Loucy (cell line): ENCODE measurements at regions not wholly inside any gene's neighbourhood (a gene's known extent, or its start where the extent isn't known, plus 50 kb on each side); places are given as distances from the start of the nearest gene placed in this dataset.

ENCODE experiments used
- H2AFZ ChIP-seq: fragments of 200-600 bp; sonication (generic); 2 replicates; pipeline ENCODE4 v1.6.0; 2016; ENCODE audit warnings: antibody characterized with exemption, mild to moderate bottlenecking, low read length, moderate library complexity
- H3F3A ChIP-seq: fragments of 200-600 bp; 2 replicates; pipeline ENCODE4 v1.6.0; 2016; ENCODE audit warnings: antibody characterized with exemption, low read depth, mild to moderate bottlenecking
- H3K27me3 ChIP-seq: fragments of 200-600 bp; sonication (generic); 2 replicates; pipeline ENCODE4 v1.6.1; 2014; ENCODE audit warnings: low read length, mild to moderate bottlenecking; ENCODE audit not compliant: insufficient read depth, poor library complexity, severe bottlenecking
- H3K36me3 ChIP-seq: fragments of 200-600 bp; sonication (generic); 2 replicates; pipeline ENCODE4 v1.6.1; 2016; ENCODE audit warnings: low read length; ENCODE audit not compliant: insufficient read depth
- H3K4me1 ChIP-seq: fragments of 200-600 bp; sonication (generic); 2 replicates; pipeline ENCODE4 v1.5.1; 2014; ENCODE audit warnings: low read length, mild to moderate bottlenecking; ENCODE audit not compliant: insufficient read depth, poor library complexity, severe bottlenecking
- H3K4me2 ChIP-seq: fragments of 200-600 bp; sonication (generic); 2 replicates; pipeline ENCODE4 v1.6.0; 2014; ENCODE audit warnings: antibody characterized with exemption, low read length, low read depth, mild to moderate bottlenecking; ENCODE audit not compliant: poor library complexity, severe bottlenecking
- H3K4me3 ChIP-seq: fragments of 200-600 bp; sonication (generic); 2 replicates; pipeline ENCODE4 v1.5.1; 2014; ENCODE audit warnings: low read length, mild to moderate bottlenecking, mixed read lengths; ENCODE audit not compliant: poor library complexity, severe bottlenecking
- H3K79me2 ChIP-seq: fragments of 200-600 bp; sonication (generic); 2 replicates; pipeline ENCODE4 v1.6.1; 2014; ENCODE audit warnings: low read length; ENCODE audit not compliant: insufficient read depth
- H3K9ac ChIP-seq: fragments of 200-600 bp; sonication (generic); 2 replicates; pipeline ENCODE4 v1.6.0; 2014; ENCODE audit warnings: mild to moderate bottlenecking, low read depth, low read length, moderate library complexity; ENCODE audit not compliant: poor library complexity, severe bottlenecking
- H3K9me2 ChIP-seq: fragments of 200-600 bp; sonication (generic); replicated peaks from 2 replicates; pipeline ENCODE4 v1.6.1; 2016; ENCODE audit warnings: low read depth, low read length, mixed read lengths
- H3K9me3 ChIP-seq: fragments of 200-600 bp; sonication (generic); 2 replicates; pipeline ENCODE4 v1.6.1; 2014; ENCODE audit warnings: mild to moderate bottlenecking, antibody characterized with exemption, low read length, low read depth; ENCODE audit not compliant: insufficient read depth
- H4K20me1 ChIP-seq: fragments of 200-600 bp; sonication (generic); 2 replicates; pipeline ENCODE4 v1.6.0; 2014; ENCODE audit warnings: antibody characterized with exemption, low read length, mild to moderate bottlenecking; ENCODE audit not compliant: insufficient read depth, poor library complexity, severe bottlenecking
- CTCF ChIP-seq: fragments of 200-600 bp; sonication (generic); conservative IDR thresholded peaks from 2 replicates; pipeline ENCODE4 v1.5.1; 2014; ENCODE audit warnings: mild to moderate bottlenecking, antibody characterized with exemption, low read length
- EZH2phosphoT487 ChIP-seq: fragments of 200-600 bp; IDR thresholded peaks from 2 replicates; pipeline ENCODE4 v1.6.1; 2018; ENCODE audit warnings: antibody characterized with exemption, mild to moderate bottlenecking, moderate library complexity, borderline replicate concordance

- TF ChIP-seq EZH2phosphoT487 (no peak), CTCF (no peak)
- Histone ChIP-seq H3K9me3 (no peaks in the 10 kb centered on the region), H3K9me2 (no peaks in the 10 kb centered on the region), H3K4me2 (no peak overlapping the region), H3K4me1 (no peaks in the 10 kb centered on the region), H3K36me3 (no peaks in the 10 kb centered on the region), H3K27me3 (peaks cover 4% of the 10 kb centered on the region), H3K79me2 (no peaks in the 10 kb centered on the region), H3K4me3 (no peak overlapping the region), H2AFZ (no peak overlapping the region), H3K9ac (no peak overlapping the region), H3F3A (no peaks in the 10 kb centered on the region), H4K20me1 (no peaks in the 10 kb centered on the region)
These were observed 119.8 kb upstream of the PHACTR1 start for GRCh38 chr6:12596731-12597130.

DNA sequence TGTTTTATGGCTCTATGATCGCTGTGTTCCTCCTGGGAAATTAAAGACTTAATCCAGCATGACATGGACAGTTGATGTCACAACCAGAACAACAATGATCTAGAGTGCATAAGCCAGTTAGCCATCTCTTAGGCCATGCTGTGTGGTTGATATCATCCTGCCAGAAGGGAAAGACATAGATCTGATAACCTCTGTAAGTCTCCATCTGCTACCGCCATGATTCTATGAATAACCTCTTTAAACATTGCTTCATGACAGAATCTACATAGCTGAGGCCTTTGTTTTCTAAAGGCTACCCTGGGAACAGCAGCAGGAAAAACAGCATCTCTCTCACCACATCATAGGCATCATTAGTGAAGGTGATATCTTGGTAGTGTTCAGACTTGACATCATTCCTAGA is 117.6 kb upstream of the PHACTR1 start:
- H4K20me1 ChIP-seq: no peaks in the 10 kb centered on the region
- H3K4me1 ChIP-seq: no peaks in the 10 kb centered on the region
- H3K9ac ChIP-seq: no peak overlapping the region
- H3K27me3 ChIP-seq: peaks cover 4% of the 10 kb centered on the region
- no peaks in the 10 kb centered on the region for H3K36me3 ChIP-seq
- H3K79me2 ChIP-seq: no peaks in the 10 kb centered on the region
- H3K9me3 ChIP-seq: no peaks in the 10 kb centered on the region
- no peak overlapping the region for H3K4me2 ChIP-seq
- H3K4me3 ChIP-seq: no peak overlapping the region
- no peaks in the 10 kb centered on the region for H3F3A ChIP-seq
- no peaks in the 10 kb centered on the region for H3K9me2 ChIP-seq
- H2AFZ ChIP-seq: no peak overlapping the region
- TF ChIP-seq CTCF: no peak
- no peak for TF ChIP-seq EZH2phosphoT487

GRCh38 chr6:12601881-12602280 is 114.7 kb upstream of the PHACTR1 start:
- Histone ChIP-seq H3K9me3 (no peaks in the 10 kb centered on the region), H3K79me2 (no peaks in the 10 kb centered on the region), H3K4me2 (no peak overlapping the region), H3K27me3 (peaks cover under 1% of the 10 kb centered on the region), H3K9me2 (no peaks in the 10 kb centered on the region), H2AFZ (no peak overlapping the region), H3F3A (no peaks in the 10 kb centered on the region), H3K36me3 (no peaks in the 10 kb centered on the region), H3K9ac (no peak overlapping the region), H3K4me3 (no peak overlapping the region), H4K20me1 (no peaks in the 10 kb centered on the region), H3K4me1 (no peaks in the 10 kb centered on the region)
- TF ChIP-seq EZH2phosphoT487: no peak
- no peak for TF ChIP-seq CTCF
